Activated CD8-positive, alpha-beta memory T cell treated with anti-CD3 and anti-CD28 coated beads, Interleukin-2, amount 50 U/mL, for 1 hour (primary cell): ENCODE measurements at regions not wholly inside any gene's neighbourhood (a gene's known extent, or its start where the extent isn't known, plus 50 kb on each side); places are given as distances from the start of the nearest gene placed in this dataset.
"Not testable (repeated sequence)": the region's sequence is repeated elsewhere in the genome, so short reads cannot be mapped to it uniquely, and the experiment has no call there.

Experiments
- DNase-seq: peaks from one replicate; pipeline ENCODE4 v3.0.0-alpha.2; 2020; ENCODE audit errors: extremely low read depth

DNA sequence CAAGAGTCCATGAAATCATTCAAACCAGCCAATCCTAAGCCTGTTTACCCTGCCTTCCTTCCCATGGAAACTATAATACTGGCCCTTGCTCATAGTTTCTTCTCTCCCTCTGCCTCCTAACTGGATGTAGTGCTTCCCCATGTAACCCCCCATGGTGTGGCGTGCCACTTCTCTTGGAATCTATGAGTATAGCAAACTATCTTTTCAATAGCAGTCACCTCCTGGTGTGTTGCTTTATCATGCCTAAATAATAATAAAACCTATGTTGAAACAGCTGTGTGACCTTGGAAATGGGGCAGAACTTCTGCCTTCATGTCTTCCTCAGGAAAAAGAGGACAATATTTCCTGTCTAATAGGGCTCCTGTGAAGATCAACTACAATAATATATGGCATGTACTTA is 234.8 kb upstream of the EDNRA start:
- no peak for DNase-seq

DNA sequence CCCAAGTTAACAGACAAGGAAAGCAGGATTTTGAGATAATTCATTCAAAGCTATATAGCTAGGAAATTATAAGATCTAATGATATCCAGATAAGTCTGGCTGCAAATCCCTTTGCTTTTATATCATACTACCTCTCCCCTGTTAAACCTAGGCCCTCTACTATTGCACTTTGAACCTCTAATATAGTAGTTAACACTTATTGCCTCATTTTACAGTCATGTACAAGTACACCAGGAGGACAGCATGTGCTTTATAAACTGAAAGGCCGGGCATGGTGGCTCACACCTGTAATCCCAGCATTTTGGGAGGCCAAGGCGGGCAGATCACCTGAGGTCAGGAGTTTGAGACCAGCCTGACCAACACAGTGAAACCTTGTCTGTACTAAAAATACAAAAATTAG is 234.4 kb upstream of the EDNRA start:
- DNase-seq = not testable (repeated sequence)

DNA sequence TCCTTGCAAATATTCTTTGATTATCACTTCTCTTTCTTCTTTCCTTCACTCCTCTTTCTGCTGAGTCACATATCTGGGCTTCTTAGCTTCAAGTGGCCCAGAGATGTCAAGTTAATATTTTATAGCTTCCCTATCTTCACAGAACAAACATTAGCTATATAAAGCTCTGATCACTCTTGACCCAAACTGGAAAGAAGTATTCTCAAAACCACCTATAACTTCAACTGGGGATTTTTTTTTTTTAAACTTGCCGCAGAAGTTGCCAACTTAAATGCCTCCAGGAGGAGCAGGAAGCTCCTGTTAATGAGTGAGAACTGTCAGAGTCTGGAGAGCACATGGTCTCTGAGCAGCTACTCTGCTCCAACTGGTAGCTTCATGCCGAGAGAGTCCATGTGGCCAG is 233.3 kb upstream of the EDNRA start:
- no peak for DNase-seq

DNA sequence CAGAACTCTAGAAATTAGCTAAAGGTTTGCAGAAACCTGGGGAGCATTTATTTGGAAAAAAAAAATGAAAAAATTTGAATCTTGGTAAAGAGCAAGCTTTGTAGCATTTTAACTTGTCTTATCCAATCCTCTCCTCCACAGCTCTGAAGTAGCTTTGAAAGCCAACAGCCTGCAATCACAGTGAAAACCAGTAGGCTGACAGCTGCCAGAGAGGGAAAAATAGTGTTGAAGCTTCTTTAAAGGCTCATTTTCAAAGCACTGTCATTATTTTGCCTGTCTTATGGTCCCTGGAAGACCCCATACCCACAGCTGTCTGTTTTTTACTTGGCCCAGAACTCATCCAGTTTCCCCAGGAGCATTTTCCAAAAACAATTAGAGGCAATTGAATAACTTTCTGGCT is 230.8 kb upstream of the EDNRA start:
- no peak for DNase-seq

DNA sequence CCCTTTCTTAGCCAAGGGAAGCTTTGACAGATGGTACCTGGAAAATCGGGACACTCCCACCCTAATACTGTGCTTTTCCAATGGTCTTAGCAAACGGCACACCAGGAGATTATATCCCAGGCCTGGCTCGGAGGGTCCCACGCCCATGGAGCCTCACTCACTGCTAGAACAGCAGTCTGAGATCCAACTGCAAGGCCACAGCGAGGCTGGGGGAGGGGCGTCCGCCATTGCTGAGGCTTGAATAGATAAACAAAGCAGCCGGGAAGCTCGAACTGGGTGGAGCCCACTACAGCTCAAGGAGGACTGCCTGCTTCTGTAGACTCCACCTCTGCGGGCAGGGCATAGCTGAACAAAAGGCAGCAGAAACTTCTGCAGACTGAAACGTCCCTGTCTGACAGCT is 225.6 kb upstream of the EDNRA start:
- not testable (repeated sequence) for DNase-seq

DNA sequence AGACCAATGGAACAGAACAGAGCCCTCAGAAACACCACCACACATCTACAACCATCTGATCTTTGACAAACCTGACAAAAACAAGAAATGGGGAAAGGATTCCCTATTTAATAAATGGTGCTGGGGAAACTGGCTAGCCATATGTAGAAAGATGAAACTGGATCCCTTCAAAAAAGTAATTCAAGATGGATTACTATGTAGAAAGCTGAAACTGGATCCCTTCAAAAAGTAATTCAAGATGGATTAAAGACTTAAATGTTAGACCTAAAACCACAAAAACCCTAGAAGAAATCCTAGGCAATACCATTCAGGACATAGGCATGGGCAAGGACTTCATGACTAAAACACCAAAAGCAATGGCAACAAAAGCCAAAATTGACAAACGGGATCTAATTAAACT is 221.6 kb upstream of the EDNRA start:
- DNase-seq = not testable (repeated sequence)

DNA sequence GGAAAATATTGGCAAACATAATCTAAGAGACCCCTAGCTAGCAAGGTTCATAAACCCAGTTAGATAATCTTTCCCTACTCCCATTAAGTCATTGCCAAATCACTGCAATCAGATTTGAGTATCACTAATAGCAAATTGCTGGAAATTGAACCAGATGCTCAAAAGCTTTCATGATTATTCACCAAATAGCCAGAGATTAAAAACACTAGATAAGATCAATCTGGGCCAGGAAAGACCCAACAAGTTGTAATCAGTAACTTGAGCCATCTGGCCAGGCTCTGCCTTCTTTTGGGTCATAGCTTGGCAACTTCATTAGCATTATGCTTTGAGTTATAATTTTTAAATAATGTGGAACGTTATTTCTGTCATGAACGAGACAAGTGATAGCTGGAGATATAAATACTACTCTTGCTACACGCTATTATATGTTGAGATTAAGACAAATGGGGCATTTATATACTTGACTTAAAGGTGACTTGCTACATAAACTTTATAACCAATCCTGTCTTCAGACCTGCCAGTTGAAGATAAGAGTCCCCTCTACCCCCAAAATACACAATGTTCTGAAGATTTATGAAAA is 196.6 kb upstream of the EDNRA start:
- no peak for DNase-seq

DNA sequence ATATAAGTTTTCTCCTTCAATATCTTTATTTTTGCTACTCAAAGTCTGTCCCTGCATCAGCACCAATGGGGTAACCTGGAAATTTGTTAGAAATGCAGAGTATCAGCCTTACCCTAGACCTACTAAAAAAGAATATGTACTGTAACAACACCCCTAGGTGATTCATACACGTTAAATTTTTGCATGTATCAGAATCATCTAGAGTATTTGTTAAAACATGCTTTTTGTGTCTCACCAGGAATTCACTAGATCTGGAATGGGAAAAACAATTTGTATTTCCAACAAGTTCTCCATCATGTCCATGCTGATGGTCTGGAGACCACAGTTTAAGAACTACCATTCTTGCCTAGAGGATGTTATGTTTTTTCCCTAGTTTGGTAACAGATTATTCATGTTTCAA is 196.0 kb upstream of the EDNRA start:
- DNase-seq = no peak

DNA sequence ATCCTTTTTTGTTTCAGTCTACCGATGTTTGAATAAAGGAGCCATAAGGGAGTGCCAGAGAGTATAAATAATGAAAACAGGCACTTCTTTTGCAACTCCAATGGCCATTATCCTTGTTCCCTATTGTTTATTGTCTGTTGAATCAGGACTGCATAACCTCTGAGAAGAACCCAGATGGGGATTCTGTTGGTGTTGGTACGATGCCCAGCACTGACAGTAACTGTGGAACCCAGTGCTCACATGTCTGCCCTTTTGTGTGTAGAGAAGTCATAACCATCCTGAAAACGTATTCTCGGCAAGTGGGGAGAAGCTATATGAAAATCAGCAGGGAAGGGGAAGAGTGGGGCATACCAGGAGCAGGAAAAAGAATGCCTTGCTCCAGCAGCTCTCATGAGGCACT is 195.1 kb upstream of the EDNRA start:
- no peak for DNase-seq

DNA sequence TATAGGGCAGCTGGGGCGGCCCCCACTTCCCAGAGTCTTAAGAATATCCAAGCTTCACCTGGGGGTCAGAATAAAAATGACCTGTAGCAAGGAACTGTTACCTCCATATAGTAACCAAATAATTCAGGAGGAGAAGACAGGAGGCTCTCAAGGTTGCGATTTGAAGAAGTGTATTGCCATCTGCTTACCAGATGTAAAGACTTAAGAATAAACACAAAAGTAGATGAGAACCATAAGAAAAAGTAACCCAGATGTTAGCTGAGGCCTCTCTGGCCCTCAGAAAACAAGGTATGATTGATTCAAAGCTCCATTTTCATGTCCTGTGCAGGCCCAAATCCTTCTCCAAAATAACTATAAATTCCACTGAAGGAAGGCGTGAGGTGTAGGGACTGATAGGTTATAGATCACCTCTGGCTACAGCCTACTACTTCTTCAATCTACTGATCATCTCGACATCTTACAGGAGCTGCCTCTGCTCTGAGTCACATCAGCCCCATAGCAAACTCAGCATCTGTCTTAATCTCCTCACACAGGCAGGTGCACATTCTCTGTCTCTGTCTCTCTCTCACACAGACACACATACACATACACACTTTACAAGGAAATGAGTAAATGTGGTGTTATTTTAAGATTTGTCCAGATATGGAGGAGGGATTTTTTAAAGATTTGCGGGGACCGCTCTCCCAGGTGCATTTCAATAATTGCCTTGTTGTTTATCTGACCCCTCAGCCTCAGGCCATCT is 193.9 kb upstream of the EDNRA start:
- DNase-seq = no peak

DNA sequence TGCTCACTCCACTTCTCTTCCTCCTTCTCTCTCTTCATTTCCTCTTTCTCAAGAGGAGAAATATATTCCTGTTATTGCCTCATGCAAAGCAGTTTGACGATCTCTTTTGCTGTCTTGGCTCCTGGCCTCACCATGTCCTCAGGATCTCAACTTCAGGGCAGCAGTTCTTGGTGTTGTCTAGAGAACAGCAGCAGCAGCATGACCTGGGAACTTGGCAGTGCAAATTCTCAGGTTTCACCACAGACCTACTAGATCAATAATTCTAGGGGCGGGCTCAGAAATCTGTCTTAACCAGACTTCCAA is 193.4 kb upstream of the EDNRA start:
- no peak for DNase-seq

DNA sequence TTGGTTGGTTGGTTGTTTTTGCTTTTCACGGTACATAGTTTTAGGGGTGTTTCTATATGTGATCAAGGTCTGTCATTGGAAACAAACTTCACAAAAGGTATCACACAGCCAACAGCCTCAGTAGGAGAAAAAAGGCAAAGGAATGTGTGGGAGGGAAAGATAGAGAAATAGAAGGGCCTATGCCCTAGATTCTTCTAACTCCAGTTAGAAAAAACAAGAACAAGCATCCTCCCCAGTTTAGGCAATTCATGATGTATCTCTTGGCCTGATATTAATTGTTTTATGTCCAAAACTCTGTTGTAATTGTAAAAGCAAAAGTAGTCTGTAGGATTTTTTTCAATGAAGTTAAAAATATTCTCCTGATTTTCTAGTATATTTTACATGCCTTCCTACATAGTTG is 192.4 kb upstream of the EDNRA start:
- DNase-seq = no peak

DNA sequence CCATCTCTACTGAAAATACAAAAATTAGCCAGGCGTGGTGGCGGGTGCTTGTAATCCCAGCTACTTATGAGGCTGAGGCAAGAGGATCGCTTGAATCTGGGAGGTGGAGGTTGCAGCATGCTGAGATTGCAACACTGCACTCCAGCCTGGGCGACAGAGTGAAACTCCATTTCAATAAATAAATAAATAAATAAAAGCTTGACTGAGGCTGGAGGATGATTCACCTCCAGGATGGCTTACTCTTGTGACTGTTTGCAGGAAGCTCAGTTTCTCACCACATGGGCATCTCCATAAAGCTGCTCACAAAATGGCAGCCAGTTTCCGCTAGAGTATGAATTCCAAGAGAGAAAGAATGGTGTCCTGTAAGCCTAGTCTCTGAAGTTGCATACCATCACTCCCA is 191.7 kb upstream of the EDNRA start:
- DNase-seq = no peak

DNA sequence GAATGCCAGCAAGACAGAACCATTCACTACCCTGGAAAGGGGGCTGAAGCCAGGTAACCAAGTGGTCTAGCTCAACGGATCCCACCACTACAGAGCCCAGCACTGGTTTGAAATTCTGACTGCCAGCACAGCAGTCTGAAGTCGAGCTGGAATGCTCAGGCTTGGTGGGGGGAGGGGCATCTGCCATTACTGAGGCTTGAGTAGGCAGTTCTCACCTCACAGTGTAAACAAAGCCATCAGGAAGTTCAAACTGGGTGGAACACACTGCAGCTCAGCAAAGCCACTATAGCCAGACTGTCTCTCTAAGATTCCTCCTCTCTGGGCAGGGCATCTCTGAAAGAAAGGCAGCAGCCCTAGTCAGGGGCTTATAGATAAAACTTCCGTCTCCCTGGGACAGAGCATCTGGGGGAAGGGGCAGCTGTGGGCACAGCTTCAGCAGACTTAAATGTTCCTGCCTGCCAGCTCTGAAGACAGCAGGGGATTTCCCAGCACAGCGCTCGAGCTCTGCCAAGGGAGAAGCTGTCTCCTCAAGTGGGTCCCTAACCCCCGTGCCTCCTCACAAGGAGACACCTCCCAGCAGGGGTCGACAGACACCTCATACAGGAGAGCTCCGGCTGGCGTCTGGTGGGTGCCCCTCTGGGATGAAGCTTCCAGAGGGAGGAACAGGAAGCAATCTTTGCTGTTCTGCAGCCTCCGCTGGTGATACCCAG is 188.1 kb upstream of the EDNRA start:
- DNase-seq = not testable (repeated sequence)

DNA sequence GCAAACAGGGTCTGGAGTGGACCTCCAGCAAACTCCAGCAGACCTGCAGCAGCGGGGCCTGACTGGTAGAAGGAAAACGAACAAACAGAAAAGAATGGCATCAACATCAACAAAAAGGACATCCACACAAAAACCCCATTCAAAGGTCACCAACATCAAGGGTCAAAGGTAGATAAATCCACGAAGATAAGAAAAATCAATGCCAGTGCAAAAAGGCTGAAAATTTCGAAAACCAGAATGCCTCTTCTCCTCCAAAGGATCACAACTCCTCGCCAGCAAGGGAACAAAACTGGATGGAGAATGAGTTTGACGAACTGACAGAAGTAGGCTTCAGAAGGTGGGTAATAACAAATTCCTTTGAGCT is 187.6 kb upstream of the EDNRA start:
- not testable (repeated sequence) for DNase-seq

DNA sequence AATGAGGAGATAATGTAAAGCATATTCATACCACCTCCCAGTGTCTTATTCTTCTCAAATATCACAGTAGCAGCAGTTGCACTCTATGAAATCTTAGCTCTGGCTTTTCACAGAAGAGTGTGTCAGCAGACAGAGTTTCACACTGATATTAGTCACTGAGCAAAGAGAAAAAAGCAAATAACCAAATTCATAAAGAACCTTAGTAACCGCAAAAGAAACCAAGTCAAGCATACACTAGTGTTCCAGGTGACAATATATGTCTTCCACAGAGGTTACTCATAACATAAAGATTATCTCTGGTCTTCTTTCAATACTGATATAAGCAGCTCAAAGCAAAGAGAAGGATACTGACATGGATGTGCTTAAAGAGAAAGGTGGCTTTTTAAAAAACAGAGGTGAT is 181.7 kb upstream of the EDNRA start:
- DNase-seq = no peak

DNA sequence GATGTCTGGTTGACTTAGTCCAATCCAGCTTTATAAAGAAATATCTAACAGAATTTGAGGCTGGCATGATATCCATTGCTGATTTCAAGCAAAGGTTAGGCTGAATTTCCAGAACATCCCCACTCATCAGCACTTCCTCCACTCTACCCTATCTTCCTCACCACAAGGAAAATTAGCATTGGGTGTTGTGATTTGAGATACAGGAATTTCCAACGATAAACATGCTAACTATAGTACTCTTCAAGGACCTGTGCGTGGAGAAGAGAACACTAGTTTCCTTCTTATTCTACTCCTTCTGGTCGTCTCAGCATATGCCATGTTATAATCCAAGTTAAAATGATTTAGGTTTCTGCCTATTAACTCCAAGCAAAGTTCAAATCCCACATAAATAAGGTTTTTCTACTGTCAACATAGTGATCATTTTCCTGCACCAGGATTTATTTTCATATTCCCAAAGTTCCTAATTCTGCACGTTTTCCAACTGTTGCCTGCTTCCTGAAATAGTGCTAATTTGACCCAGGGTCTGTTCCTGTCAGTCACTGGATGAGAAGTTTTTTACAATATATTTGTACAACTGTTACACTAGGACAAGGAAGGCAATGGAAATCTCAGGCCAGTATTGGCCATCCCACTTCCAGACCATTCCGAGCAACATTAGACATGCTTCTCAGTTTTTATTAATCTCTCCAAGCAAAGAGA is 177.6 kb upstream of the EDNRA start:
- no peak for DNase-seq

DNA sequence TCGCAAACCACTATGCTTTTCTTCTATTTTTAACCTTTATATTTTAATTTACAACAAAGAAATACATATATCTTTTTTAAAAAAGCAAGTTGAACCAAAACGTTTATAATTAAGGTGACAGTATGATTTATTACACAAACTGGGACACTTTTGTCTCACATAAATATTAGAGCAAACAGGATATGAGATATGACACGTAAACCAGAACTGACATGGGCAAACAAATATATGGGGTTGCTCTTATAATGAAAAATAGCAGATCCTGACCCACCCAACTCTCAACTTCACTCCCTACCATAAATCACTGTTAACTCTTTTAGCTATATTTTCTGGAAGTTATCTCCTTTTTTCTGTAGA is 177.0 kb upstream of the EDNRA start:
- DNase-seq = no peak

DNA sequence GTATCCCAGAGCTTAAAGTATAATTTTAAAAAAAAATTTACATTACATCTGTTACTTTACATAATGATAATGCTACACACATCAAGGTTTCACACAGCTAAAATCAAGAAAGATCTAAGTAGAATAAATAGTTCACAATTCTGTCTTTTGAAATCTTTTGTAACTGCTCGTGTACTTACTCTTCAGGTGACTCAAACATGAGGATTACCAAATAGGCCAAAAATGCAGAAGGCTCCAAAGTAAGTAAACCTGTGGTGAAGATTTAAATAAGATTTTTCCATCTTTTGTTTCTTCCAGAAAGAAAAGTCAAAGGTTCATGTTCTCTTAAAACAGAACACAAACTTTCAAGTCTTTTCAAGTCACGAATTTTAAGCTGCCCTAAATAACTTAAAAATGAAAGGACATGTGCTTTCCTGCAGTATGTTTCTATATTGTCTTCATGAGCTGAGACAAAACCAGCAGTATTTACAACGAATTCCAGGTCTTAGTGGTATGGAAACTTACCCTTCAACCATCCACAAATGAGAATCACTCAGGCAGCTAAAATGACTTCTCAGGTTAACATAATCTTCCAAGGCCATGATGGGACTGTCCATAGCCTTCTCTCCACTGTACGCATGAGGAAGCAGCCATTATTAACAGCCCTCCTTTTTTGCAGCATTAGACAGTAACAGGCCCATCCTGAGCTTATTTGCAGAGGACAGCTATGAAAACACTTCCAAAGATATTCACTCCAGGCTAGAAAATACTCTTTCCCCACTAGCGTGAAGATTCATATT is 172.8 kb upstream of the EDNRA start:
- no peak for DNase-seq

DNA sequence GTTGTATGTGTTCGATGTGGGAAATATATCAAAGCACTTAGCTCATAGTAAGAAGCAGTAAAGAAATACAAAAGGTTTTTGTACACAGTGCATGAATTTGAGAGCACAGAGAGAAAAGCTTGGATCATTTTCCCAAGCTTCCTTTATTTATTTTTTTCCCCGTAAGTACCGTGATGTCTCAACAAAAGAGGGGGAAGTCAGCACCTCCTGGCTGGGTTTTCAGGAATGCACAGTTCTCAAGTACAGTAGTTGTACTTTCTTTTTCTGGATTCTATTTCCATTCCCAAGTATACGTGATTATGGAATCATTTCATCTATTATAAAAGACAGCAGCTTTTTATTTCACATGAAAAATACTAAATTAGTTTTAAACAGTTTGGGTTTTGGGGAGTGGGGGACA is 171.5 kb upstream of the EDNRA start:
- no peak for DNase-seq

DNA sequence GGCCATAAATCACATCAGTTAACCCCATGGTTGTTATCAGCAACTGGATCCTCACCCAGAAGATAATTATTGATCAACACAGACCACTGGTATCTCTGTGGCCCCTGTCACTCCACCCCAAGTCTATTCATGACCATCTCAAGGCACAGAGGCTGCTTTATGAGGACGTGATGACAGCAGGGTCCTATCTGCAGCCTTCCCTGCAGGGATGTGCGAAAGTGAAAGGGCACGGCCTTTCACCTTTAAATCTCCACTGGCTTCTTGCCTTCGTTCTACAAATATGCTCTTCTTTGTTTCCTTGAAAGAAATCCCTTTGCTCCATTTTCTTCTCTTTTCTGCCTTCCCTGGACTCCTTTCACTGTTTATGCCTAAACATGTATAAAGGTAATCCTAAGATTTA is 170.6 kb upstream of the EDNRA start:
- DNase-seq = no peak

DNA sequence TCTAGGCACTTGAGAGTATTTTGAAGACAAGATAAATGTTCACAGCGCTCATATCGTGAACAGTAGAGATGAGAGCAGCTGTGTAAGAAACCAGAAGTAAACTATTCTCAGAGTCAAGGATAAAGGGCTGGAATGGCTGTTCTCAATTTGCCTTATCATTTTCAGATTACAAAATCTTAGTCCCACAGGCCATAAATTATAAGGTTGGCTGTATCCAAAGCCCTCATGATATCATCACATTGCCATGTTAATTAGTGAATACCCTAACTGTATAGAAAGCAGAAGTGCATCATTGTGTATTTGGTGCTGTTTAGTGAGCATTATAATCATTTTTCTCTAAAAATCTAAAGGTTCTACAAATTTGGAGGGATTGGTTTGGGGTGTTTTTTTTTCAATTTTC is 168.9 kb upstream of the EDNRA start:
- no peak for DNase-seq
